HG02610 (cell line): ENCODE measurements at regions not wholly inside any gene's neighbourhood (a gene's known extent, or its start where the extent isn't known, plus 50 kb on each side); places are given as distances from the start of the nearest gene placed in this dataset.
A peak's percentile ranks its signal among the peaks of the same experiment; 100 is the strongest.

Experiments
- ATAC-seq: cut with Tn5 transposase; IDR thresholded peaks from one replicate; pipeline ENCODE4 v1.9.1; 2021; ENCODE audit warnings: mild to moderate bottlenecking, moderate library complexity; ENCODE audit not compliant: unreplicated experiment

DNA sequence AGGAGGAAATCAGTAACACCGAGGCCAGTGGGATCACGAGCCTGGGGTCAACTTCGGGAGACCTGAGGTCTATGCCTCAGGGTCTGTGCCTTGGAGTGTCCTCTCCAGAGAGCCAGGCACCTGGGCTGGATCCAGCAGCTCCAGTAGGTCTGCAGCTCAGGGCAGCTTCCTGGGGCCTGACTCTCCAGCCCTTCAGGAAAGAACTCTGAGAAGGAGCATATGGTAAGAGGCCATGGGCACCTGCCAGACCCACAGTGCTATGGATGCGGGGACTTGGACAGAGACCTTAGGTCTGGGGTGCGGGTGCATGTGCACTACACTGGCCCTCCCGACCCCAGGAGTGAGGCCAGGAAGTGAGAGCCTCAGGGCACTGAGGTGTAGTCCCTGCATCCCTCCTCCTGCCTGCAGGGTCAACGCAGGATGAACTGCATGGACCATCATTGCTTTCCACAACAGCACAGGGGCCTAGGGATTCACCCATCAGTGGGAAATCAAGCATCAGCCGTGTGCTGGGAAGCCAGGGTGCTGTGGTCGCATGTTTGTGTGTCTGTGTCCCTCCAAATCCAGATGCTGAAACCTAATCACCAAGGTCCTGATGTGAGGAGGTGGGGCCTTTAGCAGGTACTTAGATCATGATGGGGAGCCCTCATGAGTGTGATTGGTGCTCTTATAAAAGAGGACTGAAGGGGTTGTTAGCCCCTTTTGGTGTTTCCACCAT lies 210.9 kb upstream of the CST7 start:
- ATAC-seq: no peak

- peak; percentile 66 for ATAC-seq
Observed at GRCh38 chr20:24738981-24739633, 210.0 kb upstream of the CST7 start.

GRCh38 chr20:24739746-24740145 lies 209.3 kb upstream of the CST7 start:
- no peak for ATAC-seq

DNA sequence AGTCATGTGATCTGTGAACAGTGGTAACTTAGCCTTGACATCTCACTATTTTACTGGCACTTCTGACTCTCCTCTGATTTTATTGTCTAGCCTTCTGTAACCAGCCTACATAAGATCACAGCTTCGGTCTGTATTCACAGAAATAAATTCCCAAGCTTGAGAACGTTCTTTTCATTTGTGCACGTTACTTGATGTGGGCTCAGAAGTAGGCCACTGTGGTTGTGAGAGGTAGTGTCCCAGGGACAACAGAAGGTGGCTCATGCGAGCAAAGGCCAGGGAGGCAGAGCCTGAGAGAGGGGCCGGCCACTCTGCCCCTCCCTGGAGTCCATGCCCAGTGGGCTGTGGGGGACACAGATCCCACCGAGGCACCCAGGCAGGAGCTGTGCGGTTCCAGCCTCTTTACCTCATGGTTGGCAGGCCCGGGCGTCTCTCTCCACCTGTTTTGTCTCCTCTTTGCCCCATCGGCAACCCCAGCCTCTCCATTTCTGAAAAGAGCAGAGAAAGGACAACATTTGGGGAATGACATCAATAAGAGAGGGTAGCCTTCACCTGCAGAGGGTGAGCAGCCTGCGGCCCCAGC lies 207.5 kb upstream of the CST7 start:
- no peak for ATAC-seq

DNA sequence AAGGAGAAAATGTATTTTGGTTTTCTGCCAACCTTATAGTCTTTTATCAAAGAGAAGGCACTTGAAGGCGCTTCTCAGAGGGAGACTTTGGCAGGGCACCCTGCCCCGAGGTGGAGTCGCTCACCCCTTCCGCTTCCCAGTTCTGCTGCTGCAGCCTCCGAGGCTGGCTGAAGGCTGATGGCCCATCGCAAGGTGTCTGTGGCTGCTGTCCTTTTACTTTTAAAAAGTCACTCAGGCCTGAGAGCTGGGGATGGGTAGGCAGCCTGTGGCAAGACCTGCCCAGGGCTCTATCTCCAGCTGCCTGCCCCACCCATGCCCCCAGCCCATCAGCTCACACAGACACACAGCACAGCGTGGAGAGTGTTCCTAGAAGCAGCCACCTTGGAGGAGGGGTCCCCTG lies 206.6 kb upstream of the CST7 start:
- ATAC-seq: no peak

DNA sequence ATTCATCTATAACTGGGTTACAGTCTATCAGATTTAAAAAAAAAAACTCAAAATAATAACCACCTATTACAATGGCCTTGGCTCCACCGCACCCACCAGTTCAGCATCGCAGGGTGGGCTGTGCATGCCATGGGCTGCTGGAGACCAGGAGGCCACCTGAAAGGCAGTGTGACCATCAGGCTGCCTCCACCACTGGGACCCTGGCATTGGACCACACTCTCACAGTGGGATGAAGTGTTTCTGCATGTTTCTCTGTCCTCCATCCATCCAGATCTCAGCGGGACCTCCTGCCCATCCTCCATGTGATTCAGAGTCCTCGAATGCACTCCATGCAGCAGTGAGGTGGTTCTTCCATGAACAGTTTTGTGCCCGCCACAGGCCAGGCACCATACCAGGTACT lies 206.1 kb upstream of the CST7 start:
- no peak for ATAC-seq

DNA sequence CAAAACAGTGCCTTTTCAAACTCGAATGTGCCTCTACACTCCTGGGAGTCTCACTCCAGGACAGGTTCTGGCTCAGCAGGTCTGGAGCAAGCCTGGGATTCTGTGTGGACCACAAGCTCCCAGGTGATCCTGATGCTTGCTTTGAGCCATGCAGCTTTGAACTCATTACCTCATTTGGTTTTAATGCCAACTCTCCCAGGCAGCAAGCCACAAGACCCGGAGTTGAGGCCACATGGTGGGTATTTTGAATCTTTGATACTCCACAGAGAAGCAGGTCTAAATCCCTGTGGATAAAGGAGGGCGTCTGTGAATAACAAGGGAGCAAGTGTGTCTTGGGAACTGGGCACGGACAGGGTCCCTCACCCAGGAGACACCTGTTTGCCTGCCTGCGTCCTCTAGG lies 205.4 kb upstream of the CST7 start:
- ATAC-seq: no peak

DNA sequence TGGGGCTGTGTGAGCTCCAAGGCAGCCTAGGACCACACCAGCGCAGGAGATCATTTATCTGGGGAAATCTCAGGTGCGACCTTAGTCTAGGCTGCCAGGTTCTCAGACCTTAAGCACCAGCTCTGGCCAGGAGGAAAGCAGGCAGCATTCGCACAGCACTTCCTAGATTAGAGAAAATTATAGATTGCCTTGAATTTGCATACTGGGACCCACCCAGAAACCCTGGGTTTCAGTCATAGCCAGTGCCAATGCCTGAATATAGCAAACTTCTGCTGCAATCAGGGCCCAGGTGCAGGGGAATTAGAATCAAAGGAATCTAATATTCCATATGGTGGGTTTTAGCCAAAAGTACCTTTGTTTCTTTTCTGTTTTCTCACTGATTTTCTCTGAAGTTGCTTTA lies 204.3 kb upstream of the CST7 start:
- no peak for ATAC-seq

DNA sequence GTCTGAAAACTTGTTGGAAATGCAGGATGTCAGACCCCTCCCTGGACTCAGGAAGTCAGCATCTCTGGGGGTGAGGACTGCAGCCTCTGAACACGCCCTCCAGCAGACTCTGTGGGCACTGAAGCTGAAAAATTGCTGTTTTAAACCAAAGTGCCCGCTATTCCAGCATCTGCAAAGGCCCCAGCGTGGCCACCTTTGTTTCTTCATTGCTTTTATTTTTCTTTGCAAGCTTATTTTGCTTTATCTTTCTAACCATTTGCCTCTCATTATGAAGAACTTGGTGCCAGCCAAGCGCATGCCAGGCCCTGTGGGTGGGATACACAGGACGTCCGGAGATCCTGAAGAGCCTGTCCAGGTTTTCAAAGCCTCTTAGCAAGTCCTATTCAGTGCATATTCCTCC lies 203.9 kb upstream of the CST7 start:
- no peak for ATAC-seq

GRCh38 chr20:24745617-24746350 lies 203.3 kb upstream of the CST7 start:
- ATAC-seq: no peak

DNA sequence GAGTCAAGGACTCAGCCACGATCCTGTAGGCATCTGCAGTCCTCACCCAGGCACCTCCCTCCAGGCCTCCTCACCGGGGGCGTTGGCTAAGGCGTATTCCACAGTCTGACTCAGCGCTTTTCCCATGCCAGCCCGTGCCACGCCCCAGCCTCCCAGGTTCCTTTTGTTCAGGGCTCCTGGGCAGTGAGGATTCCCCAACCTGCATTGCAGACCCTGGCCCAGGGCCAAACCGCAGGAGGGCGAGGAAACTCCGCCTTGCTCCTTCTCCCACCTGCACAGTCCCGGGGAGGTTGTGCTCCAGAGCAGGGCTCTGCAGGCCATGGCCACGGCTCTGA lies 202.8 kb upstream of the CST7 start:
- no peak for ATAC-seq

GRCh38 chr20:24747010-24747712 lies 201.9 kb upstream of the CST7 start:
- no peak for ATAC-seq

DNA sequence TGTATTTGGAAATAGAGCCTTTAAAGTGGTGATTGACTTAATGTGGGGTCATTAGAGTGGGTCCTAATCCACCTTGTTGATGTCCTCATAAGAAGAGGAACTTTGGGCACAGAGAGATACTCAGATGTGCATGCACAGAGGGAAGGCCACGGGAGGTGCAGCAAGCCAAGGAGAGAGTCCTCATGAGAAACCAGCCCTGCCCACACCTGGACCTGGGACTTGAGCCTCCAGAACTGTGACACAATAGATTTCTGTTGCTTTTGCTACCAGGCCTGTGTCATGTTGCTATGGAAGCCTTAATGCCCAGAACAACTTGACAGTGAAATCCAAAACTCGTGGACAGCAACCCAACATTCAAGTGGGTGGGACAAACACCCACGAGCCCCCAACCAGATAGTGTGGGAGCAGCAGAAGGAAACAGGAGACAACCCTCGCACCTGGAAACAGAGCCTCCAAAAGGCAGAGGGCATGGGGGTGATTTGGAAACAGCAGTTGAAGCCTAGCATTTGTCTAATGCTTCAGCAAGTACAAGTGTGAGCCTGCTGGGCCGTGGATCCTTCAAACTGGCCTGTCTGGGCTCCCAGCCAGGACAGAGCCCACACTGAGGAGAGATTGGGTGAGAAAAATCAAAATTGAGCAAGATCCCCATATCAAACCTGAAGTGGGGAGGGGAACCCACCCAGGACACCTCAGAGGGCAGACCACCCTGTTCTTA lies 201.0 kb upstream of the CST7 start:
- no peak for ATAC-seq

DNA sequence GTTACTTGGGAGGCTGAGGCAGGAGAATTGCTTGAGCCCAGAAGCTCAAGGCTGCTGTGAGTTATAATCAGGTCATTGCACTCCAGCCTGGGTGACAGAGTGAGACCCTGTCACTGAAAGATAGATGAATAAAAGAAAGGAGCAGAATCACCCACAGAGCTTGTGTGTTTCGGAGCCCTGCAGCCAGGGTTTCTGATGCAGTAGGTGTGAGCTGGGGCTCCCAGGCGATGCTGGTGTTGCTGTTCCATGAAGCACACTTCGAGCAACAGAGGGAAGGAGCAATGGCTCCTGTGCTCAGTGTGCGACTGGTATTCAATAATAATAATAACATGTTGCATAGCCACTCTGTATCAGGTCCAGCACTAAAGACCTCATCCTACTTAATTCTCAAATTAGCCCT lies 197.5 kb upstream of the CST7 start:
- no peak for ATAC-seq

- ATAC-seq: no peak
Observed at GRCh38 chr20:24752612-24753011, 196.5 kb upstream of the CST7 start.

DNA sequence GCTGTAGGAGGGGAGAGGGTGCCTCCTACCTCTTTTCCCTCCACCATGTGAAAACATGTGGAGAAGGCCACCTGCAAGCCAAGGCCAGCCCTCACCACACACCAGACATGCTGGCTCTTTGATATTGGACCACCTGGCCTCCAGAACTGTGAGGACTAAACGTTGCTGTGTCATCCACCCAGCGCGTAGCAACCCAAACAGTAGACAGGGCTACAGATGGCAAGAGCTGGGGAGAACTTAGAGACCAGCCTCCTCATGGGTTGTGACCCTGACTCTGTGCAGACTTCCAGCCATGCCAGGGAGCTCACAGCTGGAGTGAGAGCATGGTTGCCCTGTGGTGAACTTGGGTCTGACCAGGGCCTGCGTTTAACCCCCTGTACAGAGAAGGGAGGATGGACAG lies 195.9 kb upstream of the CST7 start:
- ATAC-seq: no peak

DNA sequence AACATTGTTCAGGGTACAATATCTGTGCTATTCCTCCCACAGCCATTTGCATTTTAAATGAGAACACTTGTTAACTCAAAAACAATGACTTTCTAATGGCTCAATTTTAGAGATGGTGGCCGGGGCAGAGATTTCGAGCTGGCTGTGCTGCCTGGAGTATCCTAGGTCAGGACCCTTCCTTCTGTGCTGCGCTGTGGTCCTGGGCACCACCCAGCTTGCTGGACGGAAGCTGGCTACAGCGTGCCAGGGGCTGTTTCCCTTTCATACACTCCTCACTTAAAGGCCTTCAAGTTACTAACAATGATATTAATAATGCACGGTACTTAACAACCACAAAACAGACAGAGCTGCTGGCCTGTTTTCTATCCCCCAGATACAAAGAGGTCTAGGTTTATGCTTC lies 194.4 kb upstream of the CST7 start:
- no peak for ATAC-seq

- no peak for ATAC-seq
Observed at GRCh38 chr20:24755411-24755922, 193.6 kb upstream of the CST7 start.

DNA sequence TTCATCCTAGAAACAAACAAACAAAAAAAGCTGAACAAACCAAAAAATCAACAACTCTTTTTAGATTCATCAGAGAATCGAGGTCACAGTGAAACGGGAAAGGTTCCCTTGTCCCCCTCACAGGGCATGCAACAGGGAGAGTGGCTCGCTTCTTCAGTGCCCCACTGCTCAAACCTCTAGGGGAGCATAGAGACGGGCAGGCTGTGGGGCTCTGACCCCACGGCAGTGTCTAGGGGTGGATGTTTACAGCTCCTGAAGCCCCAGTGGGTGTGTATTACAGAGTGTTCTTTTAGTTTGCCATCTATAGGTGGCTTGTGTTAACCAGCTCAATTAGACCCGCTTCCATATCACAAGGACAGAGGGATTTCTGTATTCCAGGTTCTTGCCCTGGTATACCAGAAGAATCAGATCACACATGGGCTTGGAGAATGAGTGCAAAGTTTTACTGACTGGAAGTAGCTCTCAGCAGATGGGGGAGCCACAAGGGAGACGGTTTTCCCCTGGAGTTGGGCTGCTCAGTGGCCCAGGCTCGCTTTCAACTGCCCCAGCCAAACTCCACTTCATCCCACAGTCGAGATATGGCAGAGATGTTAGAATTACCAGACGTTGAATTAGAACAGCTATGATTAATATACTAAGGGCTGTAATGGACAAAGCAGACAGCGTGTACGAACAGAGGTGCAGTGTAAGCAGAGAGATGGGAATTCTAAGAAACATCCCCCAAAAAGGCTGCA lies 192.6 kb upstream of the CST7 start:
- ATAC-seq: no peak
